DMS114 treated with DMSO at 0.1 percent for 48 hours (cell line): ENCODE measurements at regions not wholly inside any gene's neighbourhood (a gene's known extent, or its start where the extent isn't known, plus 50 kb on each side); places are given as distances from the start of the nearest gene placed in this dataset.
"Not testable (repeated sequence)": the region's sequence is repeated elsewhere in the genome, so short reads cannot be mapped to it uniquely, and the experiment has no call there.

ENCODE experiments used
- DNase-seq: peaks from one replicate; lab custom pipeline; 2025; ENCODE audit not compliant: unreplicated experiment; lab: John Stamatoyannopoulos, UW

DNA sequence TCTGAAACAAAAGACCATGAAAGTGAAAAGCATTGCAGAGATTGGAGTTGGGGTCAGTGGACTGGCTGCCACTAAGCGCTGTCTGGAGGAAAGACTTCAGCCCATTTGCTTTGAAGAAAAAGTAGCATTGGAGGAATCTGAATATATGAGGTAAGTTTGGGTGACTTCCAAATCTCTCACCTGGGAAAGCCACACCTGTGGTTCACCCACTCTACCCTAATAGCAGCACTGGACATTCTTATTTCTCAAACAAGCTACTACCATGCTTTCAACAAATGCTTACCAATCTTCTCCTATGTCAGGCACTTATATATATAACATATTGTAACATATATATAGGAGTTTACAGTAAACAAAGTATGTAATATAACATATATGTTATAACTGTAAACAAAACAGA is 76.0 kb upstream of the POGK start:
- no peak for DNase-seq

DNA sequence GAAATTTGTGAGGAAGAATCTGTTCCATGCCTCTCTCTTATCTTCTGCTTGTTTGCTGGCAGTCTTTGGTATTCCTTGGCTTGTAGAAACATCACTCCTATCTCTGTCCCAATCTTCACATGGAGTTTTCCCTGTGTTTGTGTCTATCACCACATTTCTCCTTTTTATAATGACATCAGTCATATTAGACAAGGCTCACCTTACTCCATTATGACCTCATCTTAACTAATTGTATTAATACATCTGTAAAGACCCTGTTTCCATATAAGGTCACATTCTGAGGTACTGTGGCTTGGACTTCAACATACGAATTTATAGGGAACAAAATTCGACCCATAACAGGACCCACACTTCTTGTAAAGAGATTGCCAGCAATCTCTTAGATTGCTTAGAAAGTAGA is 72.3 kb upstream of the POGK start:
- DNase-seq, result no peak

DNA sequence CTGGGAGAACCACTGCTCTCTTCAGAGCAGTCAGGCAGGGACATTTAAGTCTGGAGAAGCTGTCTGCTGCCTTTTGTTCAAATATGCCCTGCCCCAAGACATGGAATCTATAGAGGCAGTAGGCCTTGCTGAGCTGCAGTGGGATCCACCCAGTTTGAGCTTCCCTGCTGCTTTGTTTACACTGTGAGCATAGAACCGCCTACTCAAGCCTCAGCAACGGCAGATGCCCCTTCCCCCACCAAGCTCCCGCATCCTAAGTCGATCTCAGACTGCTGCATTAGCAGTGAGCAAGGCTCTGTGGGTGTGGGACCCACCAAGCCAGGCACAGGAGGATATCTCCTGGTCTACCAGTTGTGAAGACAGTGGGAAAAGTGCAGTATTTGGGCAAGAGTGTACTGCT is 54.6 kb upstream of the POGK start:
- not testable (repeated sequence) for DNase-seq

DNA sequence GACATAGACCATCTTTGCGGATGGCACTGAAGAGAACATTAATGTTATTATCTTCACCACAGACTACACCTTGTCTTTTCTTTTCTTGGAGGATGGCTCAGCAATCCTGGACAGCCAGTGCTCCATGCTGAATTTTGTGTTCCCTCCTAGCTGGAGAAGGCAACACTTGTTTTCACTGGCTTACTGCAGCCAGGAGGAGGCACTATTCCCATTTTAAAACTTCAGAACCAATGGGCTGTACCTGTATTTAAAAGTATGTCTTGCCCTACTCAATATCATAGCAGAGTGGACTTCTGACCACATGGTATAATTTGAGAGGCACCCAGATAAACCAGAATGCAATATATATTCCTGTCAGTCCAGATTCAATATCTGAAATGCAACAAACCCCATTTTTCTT is 53.3 kb upstream of the POGK start:
- DNase-seq, result no peak

DNA sequence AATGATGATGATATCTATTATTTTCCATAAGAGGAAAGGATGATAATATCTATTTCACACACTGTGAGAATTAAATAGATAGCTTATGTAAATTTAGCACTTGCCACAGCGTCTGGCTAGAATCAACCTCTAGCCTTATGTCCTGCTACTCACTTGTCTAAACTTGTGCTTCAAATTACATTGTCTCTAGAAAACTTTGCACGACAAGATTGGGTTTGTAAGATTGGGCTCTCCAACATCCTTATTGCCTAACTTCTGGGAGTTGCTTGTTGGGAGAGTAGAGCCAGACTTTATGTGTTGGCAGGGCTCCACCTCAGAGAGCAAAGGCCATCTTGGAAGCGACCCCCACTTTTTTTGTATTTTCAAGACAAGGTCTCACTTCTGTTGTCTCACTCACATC is 50.0 kb upstream of the POGK start:
- DNase-seq, result no peak
